CD1c-positive myeloid dendritic cell (primary cell): ENCODE measurements at regions not wholly inside any gene's neighbourhood (a gene's known extent, or its start where the extent isn't known, plus 50 kb on each side); places are given as distances from the start of the nearest gene placed in this dataset.
"Not testable (repeated sequence)": the region's sequence is repeated elsewhere in the genome, so short reads cannot be mapped to it uniquely, and the experiment has no call there.

ENCODE experiments used
- DNase-seq: peaks from one replicate; pipeline ENCODE4 v3.0.0-alpha.2; 2016; ENCODE audit errors: extremely low spot score

DNA sequence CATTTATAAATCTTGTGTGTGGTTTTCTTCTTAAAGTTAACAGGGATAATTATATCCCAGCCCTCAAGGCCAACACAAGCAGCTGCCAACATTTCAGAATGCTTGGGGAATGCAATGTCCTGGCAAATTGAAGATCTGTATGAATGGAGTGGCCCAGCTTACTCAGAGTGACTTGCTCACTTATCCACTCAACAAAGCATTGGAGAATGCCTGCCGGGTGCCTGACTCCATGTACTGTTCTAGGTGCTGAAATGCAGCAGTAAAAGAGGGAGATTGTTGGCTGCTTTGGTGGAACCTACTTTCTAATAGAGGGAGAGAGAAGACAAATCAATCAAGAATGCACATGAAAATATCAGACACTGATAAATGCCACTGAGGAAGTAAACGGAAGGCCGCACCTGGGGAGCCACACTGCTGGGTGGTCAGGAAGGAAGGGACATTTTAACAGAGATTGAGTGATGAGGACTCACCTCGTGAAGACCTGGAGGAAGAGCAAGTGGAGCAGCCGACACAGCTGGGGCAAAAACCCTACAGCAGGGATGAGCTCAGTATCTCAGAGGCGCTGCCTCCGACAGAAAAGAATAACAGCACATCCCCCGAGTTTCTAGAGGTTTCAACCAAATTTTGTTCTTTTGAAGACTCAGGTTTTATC, 61.2 kb upstream of the VASH1 start:
- no peak for DNase-seq

DNA sequence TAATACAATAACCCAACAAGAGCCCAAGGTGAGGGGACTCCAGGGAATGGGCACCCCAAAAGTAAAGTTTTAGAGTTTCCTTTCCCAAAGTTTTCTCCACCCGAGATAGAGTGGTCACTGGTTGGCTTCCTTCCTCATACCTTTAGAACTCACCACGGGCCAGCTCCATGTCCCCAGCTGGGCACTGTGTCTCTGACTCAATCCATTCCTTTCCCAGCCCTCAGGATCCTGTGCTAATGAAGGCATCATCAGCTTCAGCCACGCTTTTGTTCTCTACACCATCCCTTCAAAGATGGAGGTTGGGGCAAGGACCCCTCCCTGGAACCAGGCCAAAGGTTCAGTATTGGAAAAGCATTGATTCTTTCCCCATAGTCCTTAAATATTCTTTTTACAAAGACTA, 59.8 kb upstream of the VASH1 start:
- no peak for DNase-seq

DNA sequence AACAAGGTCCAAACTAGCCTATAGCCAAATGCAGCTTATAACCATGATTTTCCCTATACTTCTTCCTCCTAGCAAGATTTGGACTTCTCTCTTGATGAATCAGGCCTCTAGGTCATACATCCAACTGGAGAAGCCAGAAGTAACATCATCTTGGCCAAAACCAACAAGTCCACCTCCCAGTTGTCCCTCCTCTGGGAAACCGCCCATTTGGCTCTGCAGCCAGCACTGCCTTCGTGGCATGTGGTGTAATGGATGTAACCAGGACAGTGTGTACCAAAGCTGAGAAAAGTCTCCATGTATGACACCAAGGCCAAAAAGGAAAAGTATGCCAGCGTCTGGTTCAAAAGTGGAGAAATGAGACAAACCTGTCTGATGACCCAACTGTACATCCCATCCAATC, 59.3 kb upstream of the VASH1 start:
- no peak for DNase-seq

DNA sequence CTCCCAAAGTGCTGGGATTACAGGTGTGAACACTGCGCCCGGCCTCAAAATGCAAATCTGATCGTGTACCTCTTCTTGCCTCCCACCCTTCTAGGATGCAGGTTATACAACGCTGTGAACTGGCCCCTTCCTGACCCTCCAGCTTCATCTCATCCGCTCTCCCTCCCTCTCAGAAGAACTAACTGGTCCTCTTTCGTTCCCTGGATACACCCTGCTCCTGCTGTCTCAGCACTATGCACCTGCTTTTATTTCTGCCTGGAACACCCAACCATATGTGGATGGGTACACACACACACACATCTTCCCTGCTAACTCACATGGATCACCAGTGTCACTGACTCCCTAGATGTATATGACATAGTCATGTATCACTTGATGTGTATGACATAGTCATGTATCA, 56.1 kb upstream of the VASH1 start:
- no peak for DNase-seq

DNA sequence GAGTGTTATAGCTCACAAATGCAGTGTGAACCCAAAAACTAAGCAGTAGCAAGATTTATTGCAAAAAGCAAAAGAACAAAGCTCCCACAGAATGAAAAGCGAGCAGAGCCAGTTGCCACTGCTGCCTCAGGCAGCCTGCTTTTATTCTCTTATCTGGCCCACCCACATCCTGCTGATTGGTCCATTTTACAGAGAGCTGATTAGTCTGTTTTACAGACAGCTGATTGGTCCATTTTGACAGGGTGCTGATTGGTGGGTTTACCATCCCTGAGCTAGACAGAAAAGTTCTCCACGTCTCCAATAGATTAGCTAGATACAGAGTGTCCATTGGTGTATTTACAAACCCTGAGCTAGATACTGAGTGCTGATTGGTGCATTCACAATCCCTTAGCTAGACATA, 55.1 kb upstream of the VASH1 start:
- DNase-seq, result not testable (repeated sequence)

DNA sequence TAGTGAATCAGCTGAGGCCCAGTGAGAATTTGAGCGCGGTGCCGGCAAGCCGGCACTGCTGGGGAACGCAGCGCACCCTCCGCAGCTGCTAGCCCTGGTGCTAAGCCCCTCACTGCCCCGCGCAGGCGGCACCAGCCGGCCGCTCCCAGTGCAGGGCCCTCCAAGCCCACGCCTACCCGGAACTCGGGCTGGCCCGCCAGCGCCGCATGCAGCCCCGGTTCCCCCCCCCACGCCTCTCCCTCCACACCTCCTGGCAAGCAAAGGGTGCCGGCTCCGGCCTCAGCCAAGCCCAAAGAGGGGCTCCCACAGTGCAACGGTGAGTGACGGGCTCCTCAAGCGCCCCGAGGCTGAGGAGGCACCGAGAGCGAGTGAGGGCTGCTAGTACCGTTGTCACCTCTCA, 54.5 kb upstream of the VASH1 start:
- DNase-seq, result no peak

DNA sequence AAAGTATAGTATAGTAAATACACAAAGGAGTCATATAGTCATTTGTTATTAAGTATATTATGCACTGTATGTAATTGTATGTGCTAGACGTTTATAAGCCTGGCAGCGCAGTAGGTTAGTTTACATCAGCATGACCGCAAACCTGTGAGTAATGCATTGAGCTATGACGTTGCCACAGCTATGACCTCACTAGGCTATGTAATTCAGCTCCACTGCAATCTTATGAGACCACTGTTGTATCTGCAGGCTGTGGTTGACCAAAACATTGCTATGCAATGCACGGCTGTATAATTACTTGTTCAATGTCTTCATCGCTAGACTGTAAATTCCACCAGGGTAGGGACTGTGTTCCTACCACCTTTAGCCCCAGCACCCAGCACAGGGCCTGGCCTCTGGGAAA, 53.2 kb upstream of the VASH1 start:
- DNase-seq, result no peak

DNA sequence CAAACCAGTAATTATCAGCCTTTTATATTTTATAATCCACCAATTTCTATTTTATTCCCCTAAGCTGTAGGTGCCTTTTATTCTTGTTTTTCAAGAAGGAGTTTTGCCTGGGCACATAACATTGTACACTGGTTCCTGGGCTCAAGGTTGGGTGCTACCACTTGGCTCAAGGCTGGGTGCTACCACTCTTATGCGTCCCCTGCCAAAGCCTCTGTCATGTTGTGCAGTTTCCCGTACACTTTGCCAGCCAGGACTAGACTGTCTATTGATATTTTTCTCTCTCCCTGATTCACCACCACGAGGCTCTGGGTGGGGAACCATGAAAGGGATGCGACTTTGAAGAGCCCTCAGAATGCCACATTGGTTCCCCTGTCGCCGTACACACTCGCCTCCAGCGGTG, 52.5 kb upstream of the VASH1 start:
- no peak for DNase-seq

DNA sequence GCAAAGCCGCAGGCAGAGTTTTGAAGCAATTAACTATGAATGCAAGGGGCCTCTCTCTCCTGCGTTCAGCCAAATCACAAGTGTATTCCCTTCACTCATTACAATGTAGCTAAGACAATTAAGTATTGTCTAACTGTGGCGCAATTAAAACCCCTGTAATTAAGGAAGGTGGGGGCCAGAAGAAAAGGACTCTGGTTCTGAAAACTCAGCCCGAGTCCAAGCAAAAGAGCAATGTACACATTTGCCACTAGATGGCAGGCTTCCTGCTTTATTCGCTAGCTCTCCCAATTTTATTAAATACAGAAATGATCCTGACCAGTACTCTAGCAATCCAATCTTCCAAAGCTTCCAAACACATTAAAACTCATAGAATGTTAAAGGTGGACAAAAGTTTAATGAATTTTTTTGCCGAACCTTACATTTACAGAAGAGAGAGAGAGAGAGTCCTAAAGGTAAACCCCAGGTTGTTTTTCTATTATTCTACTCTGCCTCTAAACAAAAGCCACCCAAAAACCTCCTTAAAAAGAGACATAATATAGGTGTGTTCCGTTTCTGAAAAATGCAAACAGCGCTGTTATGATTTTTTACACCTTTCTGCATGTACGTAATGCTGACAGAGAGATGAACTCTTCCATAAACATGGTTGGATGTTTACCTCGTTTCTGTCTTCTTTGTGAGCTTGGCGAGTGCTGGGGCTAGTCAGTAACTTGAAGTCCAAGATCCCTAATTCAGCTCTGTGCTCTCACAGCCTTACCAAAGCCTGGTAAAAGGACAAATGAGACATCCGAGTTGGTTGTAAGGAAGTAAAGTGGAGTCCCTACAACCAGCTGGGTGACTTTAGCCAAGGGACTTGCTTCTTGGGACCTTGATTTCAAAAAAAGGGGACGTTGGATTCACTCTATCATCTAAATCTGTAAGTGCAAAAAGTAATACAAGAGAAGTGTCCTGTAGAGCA, 50.9 kb upstream of the VASH1 start:
- peak; percentile 76 for DNase-seq
